Activated naive CD4-positive, alpha-beta T cell treated with anti-CD3 and anti-CD28 coated beads, Interleukin-2, amount 50 U/mL, for 24 hours (primary cell): ENCODE measurements at regions not wholly inside any gene's neighbourhood (a gene's known extent, or its start where the extent isn't known, plus 50 kb on each side); places are given as distances from the start of the nearest gene placed in this dataset.

Experiments used
- H3K27ac Mint-ChIP-seq: one replicate; pipeline ENCODE4 v1.8.0; 2021; ENCODE audit warnings: mild to moderate bottlenecking, mixed read lengths
- H3K27me3 Mint-ChIP-seq: one replicate; pipeline ENCODE4 v1.8.0; 2021; ENCODE audit warnings: mixed read lengths
- H3K36me3 Mint-ChIP-seq: one replicate; pipeline ENCODE4 v1.8.0; 2021; ENCODE audit warnings: mixed read lengths
- H3K4me1 Mint-ChIP-seq: one replicate; pipeline ENCODE4 v1.8.0; 2021; ENCODE audit warnings: mixed read lengths
- H3K4me3 Mint-ChIP-seq: one replicate; pipeline ENCODE4 v1.8.0; 2021; ENCODE audit warnings: mild to moderate bottlenecking, mixed read lengths
- H3K9me3 Mint-ChIP-seq: one replicate; pipeline ENCODE4 v1.8.0; 2021; ENCODE audit warnings: mixed read lengths

- H3K9me3 Mint-ChIP-seq = peaks cover 13% of the 10 kb centered on the region
- no peaks in the 10 kb centered on the region for H3K27me3 Mint-ChIP-seq
- H3K36me3 Mint-ChIP-seq = no peaks in the 10 kb centered on the region
- H3K27ac Mint-ChIP-seq = no peak overlapping the region
- no peak overlapping the region for H3K4me3 Mint-ChIP-seq
- H3K4me1 Mint-ChIP-seq = no peaks in the 10 kb centered on the region
These were observed 468.4 kb upstream of the CNTN3 start for GRCh38 chr3:75082845-75083244.

GRCh38 chr3:75089841-75090240, 475.4 kb upstream of the CNTN3 start:
- H3K4me3 Mint-ChIP-seq = no peak overlapping the region
- H3K27ac Mint-ChIP-seq = no peak overlapping the region
- H3K4me1 Mint-ChIP-seq = no peaks in the 10 kb centered on the region
- H3K27me3 Mint-ChIP-seq = no peaks in the 10 kb centered on the region
- H3K36me3 Mint-ChIP-seq = no peaks in the 10 kb centered on the region
- H3K9me3 Mint-ChIP-seq = peaks cover 8% of the 10 kb centered on the region

- no peaks in the 10 kb centered on the region for H3K27me3 Mint-ChIP-seq
- no peaks in the 10 kb centered on the region for H3K36me3 Mint-ChIP-seq
- no peak overlapping the region for H3K4me3 Mint-ChIP-seq
These were observed 487.1 kb upstream of the CNTN3 start for GRCh38 chr3:75101329-75102147.

GRCh38 chr3:75110741-75111140, 496.3 kb upstream of the CNTN3 start:
- Mint-ChIP-seq H3K4me3 (no peak overlapping the region), H3K27ac (no peak overlapping the region), H3K36me3 (no peaks in the 10 kb centered on the region), H3K4me1 (no peaks in the 10 kb centered on the region), H3K27me3 (no peaks in the 10 kb centered on the region), H3K9me3 (peaks cover 5% of the 10 kb centered on the region)

More at GRCh38 chr3:75101329-75102147, 487.1 kb upstream of the CNTN3 start:
- no peaks in the 10 kb centered on the region for H3K4me1 Mint-ChIP-seq
- H3K27ac Mint-ChIP-seq = no peak overlapping the region
- H3K9me3 Mint-ChIP-seq = peaks cover 5% of the 10 kb centered on the region

- H3K27ac Mint-ChIP-seq = no peak overlapping the region
- H3K9me3 Mint-ChIP-seq = peaks cover 10% of the 10 kb centered on the region
- no peaks in the 10 kb centered on the region for H3K4me1 Mint-ChIP-seq
- H3K27me3 Mint-ChIP-seq = no peaks in the 10 kb centered on the region
- no peaks in the 10 kb centered on the region for H3K36me3 Mint-ChIP-seq
- no peak overlapping the region for H3K4me3 Mint-ChIP-seq
These were observed 501.2 kb upstream of the CNTN3 start for GRCh38 chr3:75115695-75116094.

GRCh38 chr3:75118779-75119178, 504.3 kb upstream of the CNTN3 start:
- H3K36me3 Mint-ChIP-seq = no peaks in the 10 kb centered on the region
- no peaks in the 10 kb centered on the region for H3K4me1 Mint-ChIP-seq
- no peaks in the 10 kb centered on the region for H3K27me3 Mint-ChIP-seq
- no peak overlapping the region for H3K27ac Mint-ChIP-seq
- H3K4me3 Mint-ChIP-seq = no peak overlapping the region
- peaks cover 4% of the 10 kb centered on the region for H3K9me3 Mint-ChIP-seq

GRCh38 chr3:75126556-75126955, 512.1 kb upstream of the CNTN3 start:
- H3K9me3 Mint-ChIP-seq = peaks cover 6% of the 10 kb centered on the region
- H3K36me3 Mint-ChIP-seq = no peaks in the 10 kb centered on the region
- H3K4me1 Mint-ChIP-seq = no peaks in the 10 kb centered on the region
- no peak overlapping the region for H3K4me3 Mint-ChIP-seq
- no peaks in the 10 kb centered on the region for H3K27me3 Mint-ChIP-seq
- H3K27ac Mint-ChIP-seq = no peak overlapping the region

GRCh38 chr3:75129101-75129500, 514.6 kb upstream of the CNTN3 start:
- H3K4me3 Mint-ChIP-seq = no peak overlapping the region

GRCh38 chr3:75136100-75136897, 521.8 kb upstream of the CNTN3 start:
- Mint-ChIP-seq H3K36me3 (no peaks in the 10 kb centered on the region), H3K27ac (no peak overlapping the region), H3K27me3 (no peaks in the 10 kb centered on the region), H3K9me3 (peaks cover 15% of the 10 kb centered on the region), H3K4me3 (no peak overlapping the region), H3K4me1 (no peaks in the 10 kb centered on the region)

More at GRCh38 chr3:75129101-75129500, 514.6 kb upstream of the CNTN3 start:
- Mint-ChIP-seq H3K4me1 (no peaks in the 10 kb centered on the region), H3K9me3 (peaks cover 6% of the 10 kb centered on the region), H3K36me3 (no peaks in the 10 kb centered on the region), H3K27ac (no peak overlapping the region), H3K27me3 (no peaks in the 10 kb centered on the region)

- Mint-ChIP-seq H3K9me3 (peaks cover 20% of the 10 kb centered on the region), H3K27ac (no peak overlapping the region), H3K27me3 (no peaks in the 10 kb centered on the region), H3K4me3 (no peak overlapping the region), H3K4me1 (no peaks in the 10 kb centered on the region), H3K36me3 (no peaks in the 10 kb centered on the region)
These were observed 523.9 kb upstream of the CNTN3 start for GRCh38 chr3:75138345-75138744.

- Mint-ChIP-seq H3K27ac (no peak overlapping the region), H3K4me1 (no peaks in the 10 kb centered on the region), H3K4me3 (no peak overlapping the region), H3K36me3 (no peaks in the 10 kb centered on the region), H3K27me3 (no peaks in the 10 kb centered on the region), H3K9me3 (peaks cover 20% of the 10 kb centered on the region)
These were observed 523.1 kb upstream of the FRG2C start for GRCh38 chr3:75140904-75141615.

- no peak overlapping the region for H3K27ac Mint-ChIP-seq
- H3K36me3 Mint-ChIP-seq = no peaks in the 10 kb centered on the region
- H3K9me3 Mint-ChIP-seq = peaks cover 10% of the 10 kb centered on the region
- no peak overlapping the region for H3K4me3 Mint-ChIP-seq
- H3K4me1 Mint-ChIP-seq = no peaks in the 10 kb centered on the region
- H3K27me3 Mint-ChIP-seq = peaks cover 2% of the 10 kb centered on the region
These were observed 519.7 kb upstream of the FRG2C start for GRCh38 chr3:75144406-75144805.

- H3K36me3 Mint-ChIP-seq = no peaks in the 10 kb centered on the region
- peaks cover 3% of the 10 kb centered on the region for H3K27me3 Mint-ChIP-seq
- no peaks in the 10 kb centered on the region for H3K4me1 Mint-ChIP-seq
- no peak overlapping the region for H3K27ac Mint-ChIP-seq
- no peaks in the 10 kb centered on the region for H3K9me3 Mint-ChIP-seq
- no peak overlapping the region for H3K4me3 Mint-ChIP-seq
These were observed 492.4 kb upstream of the FRG2C start for GRCh38 chr3:75171630-75172230.

GRCh38 chr3:75176937-75177336, 487.2 kb upstream of the FRG2C start:
- Mint-ChIP-seq H3K4me1 (no peaks in the 10 kb centered on the region), H3K27me3 (peaks cover 9% of the 10 kb centered on the region), H3K27ac (no peak overlapping the region), H3K36me3 (no peaks in the 10 kb centered on the region), H3K9me3 (no peaks in the 10 kb centered on the region), H3K4me3 (no peak overlapping the region)

GRCh38 chr3:75180235-75180944, 483.7 kb upstream of the FRG2C start:
- Mint-ChIP-seq H3K36me3 (no peaks in the 10 kb centered on the region), H3K9me3 (no peaks in the 10 kb centered on the region), H3K27ac (no peak overlapping the region), H3K4me3 (no peak overlapping the region), H3K4me1 (no peaks in the 10 kb centered on the region), H3K27me3 (peaks cover 7% of the 10 kb centered on the region)
